Thyroid gland (tissue), 4 donors: ENCODE measurements at regions not wholly inside any gene's neighbourhood (a gene's known extent, or its start where the extent isn't known, plus 50 kb on each side); places are given as distances from the start of the nearest gene placed in this dataset.

ENCODE experiments used
- CTCF ChIP-seq, 6 experiments: fragments of 200-600 bp in 3 of 6; fragments of 450-650 bp in 3 of 6; sonication (generic) in 3 of 6; IDR thresholded peaks; one replicate each; pipeline ENCODE4 v1.5.1; 2016 to 2019; ENCODE audit warnings: antibody characterized with exemption in 6 of 6, mild to moderate bottlenecking in 2 of 6, inconsistent platforms in 1 of 6, moderate library complexity in 1 of 6
- POLR2A ChIP-seq, 2 donors: fragments of 450-650 bp; IDR thresholded peaks; one replicate each; pipeline ENCODE4 v1.6.1; 2017; ENCODE audit warnings: antibody characterized with exemption in 2 of 2, mild to moderate bottlenecking in 2 of 2, moderate library complexity in 1 of 2

DNA sequence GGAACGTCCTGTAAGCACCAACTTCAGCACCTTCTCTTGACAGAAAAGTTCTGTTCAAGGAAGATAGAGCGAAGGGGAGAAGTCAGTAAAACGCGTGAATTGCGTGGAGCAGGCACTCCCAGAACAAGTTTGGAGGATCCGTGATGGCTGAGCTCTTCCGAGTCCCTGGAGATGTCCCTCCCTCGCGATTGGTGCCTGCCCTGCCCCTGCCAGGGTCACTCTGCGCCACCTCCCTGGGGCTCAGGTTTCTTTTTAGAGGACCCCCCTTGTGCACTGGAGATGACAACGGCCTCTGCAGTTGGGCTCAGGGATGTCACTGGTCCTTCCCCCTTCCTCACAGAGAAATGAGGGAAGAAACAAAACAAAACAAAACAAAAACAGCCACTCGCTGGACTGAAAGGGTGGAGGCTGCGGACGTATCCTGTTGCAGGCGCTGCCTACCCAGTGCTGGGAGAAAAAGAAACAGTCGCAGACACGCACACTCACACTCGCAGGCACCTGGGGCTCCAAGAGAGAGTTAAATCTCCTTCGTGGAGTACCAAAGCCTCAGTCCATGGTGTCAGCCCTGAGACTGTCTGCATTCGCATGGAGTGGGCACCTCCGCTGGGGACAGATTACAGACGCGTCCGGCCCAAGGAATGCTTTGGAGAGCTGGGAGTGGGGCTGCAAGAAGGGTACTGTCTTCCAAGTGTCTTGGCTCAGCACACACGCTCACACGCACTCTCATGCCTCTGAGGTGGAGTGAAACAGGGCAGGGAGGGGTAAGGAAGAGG is 512.7 kb downstream of the SLCO4C1 start:
- no peak for TF ChIP-seq CTCF (IDR thresholded peaks at IDR 0.05)
- no peak for TF ChIP-seq POLR2A (IDR thresholded peaks at IDR 0.05)
